Liver (tissue), 3 donors: ENCODE measurements at regions not wholly inside any gene's neighbourhood (a gene's known extent, or its start where the extent isn't known, plus 50 kb on each side); places are given as distances from the start of the nearest gene placed in this dataset.

Source experiments
- NR2F2 ChIP-seq: IDR thresholded peaks from 2 replicates; pipeline ENCODE4 v1.6.1; 2016; ENCODE audit warnings: antibody characterized with exemption
- RXRA ChIP-seq, 2 donors: IDR thresholded peaks; 2 replicates each; pipeline ENCODE4 v1.6.1; 2017 to 2018; ENCODE audit warnings: antibody characterized with exemption in 2 of 2, mild to moderate bottlenecking in 1 of 2
- TF ChIP-seq, protein P1 (sequence below): fragments of 150-350 bp; IDR thresholded peaks from 2 replicates; pipeline ENCODE4 v1.5.1; 2017; ENCODE audit warnings: improper control_type of control experiment, low read depth, low read length; ENCODE audit not compliant: missing input control
- donor health status: healthy.
- donor health status: healthy.

DNA sequence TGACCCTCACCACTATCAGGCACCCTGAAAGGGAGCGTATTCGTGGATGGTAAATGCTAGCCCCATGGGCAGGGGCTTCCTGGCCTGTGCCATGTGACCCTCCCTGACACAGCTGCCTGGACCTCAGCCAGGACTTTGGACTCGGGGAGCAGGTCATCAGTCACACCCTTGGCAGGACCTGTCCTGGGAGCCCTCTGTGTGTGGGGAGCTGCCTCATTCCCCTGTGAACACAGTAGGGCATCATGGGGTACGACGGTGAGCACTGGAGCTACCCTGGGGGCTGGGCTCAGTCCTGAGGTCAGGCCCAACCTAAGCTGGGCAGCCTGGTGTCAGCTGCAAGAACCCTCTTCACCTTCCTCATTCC is 129.3 kb upstream of the FAM20C start:
- TF ChIP-seq, protein P1, sequence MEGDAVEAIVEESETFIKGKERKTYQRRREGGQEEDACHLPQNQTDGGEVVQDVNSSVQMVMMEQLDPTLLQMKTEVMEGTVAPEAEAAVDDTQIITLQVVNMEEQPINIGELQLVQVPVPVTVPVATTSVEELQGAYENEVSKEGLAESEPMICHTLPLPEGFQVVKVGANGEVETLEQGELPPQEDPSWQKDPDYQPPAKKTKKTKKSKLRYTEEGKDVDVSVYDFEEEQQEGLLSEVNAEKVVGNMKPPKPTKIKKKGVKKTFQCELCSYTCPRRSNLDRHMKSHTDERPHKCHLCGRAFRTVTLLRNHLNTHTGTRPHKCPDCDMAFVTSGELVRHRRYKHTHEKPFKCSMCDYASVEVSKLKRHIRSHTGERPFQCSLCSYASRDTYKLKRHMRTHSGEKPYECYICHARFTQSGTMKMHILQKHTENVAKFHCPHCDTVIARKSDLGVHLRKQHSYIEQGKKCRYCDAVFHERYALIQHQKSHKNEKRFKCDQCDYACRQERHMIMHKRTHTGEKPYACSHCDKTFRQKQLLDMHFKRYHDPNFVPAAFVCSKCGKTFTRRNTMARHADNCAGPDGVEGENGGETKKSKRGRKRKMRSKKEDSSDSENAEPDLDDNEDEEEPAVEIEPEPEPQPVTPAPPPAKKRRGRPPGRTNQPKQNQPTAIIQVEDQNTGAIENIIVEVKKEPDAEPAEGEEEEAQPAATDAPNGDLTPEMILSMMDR, result no peak
- TF ChIP-seq NR2F2 (no peak), RXRA (IDR thresholded peaks at IDR 0.05) (no peak)
